ENCODE measurements at regions not wholly inside any gene's neighbourhood (a gene's known extent, or its start where the extent isn't known, plus 50 kb on each side); places are given as distances from the start of the nearest gene placed in this dataset.

DNA sequence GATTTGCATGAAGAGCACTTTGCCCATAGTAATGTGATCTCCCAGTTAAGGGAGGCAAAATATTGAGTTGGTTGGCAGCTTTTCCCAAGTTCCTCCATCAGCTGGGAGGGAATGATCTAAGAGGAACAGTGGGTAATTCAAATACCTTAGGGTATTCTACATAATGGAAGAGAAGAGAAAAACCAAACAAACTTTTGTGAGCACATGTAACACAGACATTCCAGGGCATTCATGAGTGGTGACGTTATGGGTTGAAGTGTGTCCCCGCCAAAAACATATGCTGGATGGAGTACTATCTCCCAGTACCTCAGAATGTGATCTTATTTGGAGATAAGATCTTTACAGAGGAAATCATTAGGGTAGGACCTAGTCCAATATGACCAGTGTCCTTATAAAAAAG lies 220.1 kb downstream of the FOXO1 start:
- DNase-seq (ENCODE audit: low spot score): no peak

- no peak for DNase-seq (ENCODE audit: low spot score)
Measured at GRCh38 chr13:40447857-40448256, 218.6 kb downstream of the FOXO1 start.

GRCh38 chr13:40452038-40452666 lies 214.3 kb downstream of the FOXO1 start:
- no peak for DNase-seq (ENCODE audit: low spot score)

DNA sequence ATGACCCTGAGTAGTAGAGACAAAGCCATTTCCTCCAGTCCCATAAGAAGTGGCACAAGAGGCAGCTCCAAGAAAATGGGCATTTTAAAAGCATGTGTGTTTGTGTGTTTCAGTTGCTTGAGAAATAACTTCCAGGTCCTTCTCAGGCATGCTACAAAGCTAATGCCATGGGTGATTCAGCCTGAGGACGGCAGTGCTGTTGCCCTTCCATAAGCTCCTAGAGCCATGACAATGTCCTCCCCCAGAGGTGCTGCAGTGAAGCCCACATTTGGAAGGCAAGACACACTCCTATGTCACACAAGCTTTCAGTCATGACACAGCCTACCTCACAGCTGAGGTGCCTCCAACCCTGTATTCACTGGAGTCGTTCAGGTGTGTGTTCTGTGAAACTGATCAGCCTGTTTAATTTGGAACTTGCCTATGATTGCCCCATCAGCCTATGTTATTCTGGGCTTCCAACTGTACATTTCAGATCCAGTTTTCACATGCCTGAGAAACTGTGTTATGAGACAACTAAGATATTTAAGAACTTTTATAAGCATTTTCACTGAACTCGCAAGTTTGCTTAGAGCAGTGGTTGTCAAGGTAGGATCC lies 213.6 kb downstream of the FOXO1 start:
- no peak for DNase-seq (ENCODE audit: low spot score)

DNA sequence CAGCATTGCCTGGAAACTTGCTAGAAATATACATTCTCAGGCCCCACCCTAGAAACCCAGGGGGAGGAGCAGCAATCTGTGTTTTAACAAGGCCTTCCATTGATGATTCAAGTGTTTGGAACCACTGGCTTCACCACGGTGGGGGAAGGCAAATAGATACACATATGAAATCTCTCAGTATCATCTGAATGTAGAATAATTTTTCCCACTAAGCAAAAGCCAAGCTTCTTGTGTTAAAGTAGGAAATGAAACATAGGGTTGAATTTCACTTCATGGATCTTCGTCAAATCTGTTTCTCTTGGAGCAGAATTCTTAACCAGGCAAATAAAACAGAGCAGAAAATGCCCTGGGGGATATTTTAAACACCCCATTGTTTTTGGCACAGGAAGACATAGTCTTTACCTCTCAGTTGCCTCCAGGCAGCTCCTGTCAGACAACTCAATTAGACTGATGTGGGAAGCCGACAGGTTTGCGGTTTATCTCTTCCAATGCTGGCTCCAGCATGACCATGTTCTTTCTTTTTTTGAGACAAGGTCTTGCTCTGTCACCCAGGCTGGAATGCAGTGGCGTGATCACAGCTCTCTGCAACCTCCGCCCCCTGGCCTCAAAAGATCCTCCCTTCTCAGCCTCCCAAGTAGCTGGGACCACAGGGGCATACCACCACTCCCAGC lies 213.0 kb downstream of the FOXO1 start:
- peak; percentile 85 for DNase-seq (ENCODE audit: low spot score)

- DNase-seq (ENCODE audit: low spot score): no peak
Measured at GRCh38 chr13:40456397-40456953, 210.0 kb downstream of the FOXO1 start.

GRCh38 chr13:40456979-40457553 lies 209.4 kb downstream of the FOXO1 start:
- DNase-seq (ENCODE audit: low spot score): no peak

- no peak for DNase-seq (ENCODE audit: low spot score)
Measured at GRCh38 chr13:40457929-40458719, 208.3 kb downstream of the FOXO1 start.

- DNase-seq (ENCODE audit: low spot score): no peak
Measured at GRCh38 chr13:40458720-40458990, 207.8 kb downstream of the FOXO1 start.

DNA sequence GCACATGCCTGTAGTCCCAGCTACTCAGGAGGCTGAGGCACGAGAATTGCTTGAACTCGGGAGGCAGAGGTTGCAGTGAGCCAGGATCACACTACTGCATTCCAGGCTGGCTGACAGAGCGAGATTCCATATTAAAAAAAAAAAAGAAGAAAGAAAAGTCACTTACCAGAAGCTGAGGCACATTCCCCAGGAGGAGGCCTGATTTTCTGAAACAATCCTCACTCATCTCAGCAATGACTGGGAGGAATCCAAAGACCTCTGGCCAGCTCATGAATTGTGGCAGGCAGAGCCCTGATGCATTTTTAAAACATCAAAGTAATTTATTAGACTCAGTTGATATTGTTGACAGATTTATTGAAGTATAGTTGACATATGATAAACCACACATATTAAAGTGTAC lies 206.3 kb downstream of the FOXO1 start:
- DNase-seq (ENCODE audit: low spot score): no peak

DNA sequence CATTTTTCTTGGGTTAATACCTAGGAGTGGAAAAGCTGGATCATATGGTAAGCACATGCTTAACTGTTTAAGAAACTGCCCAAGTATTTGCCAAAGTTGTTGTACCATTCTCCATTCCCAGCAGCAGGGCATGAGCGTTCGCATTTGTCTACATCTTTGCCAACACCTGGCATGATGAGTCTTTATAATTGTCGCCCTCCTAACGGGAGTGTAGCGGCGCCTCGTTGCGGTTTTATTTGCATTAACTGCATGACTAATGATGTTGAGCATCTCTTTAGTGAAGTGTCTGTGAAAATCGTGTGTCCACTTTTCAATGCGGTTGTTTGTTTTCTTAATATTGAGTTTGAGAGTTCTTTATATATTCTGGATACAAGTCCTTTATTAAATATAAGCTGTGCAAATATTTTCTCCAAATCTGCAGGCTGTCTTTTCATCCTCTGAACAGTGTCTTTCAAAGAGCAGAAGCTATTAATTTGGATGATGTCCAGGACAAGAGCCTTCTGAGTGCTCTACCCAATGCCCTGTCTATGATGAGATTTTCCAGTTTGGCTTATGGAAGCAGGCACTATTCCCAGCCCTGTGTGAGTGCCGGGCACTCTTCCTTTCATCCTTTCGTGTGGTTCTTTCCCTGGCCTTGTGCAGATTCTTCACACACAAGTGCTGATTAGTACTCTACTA lies 202.0 kb downstream of the FOXO1 start:
- DNase-seq (ENCODE audit: low spot score): no peak

DNA sequence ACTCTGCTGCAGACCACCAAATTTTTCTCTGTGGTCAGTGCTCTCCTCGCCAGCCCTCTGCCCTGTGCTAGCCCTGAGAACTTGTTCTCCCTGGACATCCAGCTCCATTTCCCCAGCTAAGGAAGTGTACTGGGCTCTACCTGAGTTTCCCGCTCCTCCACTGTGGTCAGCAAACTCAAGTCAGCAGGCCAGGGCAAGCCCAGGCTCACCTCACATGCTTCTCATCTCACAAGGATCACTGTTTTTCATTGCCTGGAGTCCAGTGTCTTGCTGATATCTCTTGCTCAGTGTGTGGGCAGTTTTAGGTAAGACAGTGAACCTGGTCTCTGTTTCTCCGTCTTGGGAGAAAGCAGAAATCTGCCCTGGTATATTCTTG lies 201.4 kb downstream of the FOXO1 start:
- no peak for DNase-seq (ENCODE audit: low spot score)

- DNase-seq (ENCODE audit: low spot score): no peak
Measured at GRCh38 chr13:40466272-40466671, 200.2 kb downstream of the FOXO1 start.

DNA sequence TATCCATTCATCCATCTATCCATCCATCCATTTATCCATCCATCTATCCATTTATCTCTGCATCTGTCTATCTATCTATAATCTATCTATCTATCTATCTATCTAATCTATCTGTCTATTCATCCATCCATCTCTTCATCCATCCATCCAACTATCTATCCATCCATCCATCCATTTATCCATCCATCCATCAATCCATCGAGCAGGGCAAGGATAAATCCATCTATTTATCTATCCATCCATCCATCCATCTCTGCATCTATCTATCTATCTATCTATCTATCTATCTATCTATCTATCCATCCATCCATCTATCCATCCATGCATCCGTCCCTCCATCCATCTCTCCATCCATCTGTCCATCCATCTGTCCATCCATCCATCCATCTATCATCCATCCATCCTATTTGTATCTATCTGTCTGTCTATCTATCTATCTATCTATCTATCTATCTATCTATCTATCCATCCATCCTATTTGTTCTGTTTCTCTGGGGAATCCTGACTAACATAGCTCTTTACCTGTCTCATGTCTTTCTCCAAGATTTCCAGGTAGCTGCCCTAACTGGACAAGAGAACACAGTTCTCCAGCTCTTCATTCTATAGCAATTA lies 198.1 kb downstream of the FOXO1 start:
- DNase-seq (ENCODE audit: low spot score): no peak

DNA sequence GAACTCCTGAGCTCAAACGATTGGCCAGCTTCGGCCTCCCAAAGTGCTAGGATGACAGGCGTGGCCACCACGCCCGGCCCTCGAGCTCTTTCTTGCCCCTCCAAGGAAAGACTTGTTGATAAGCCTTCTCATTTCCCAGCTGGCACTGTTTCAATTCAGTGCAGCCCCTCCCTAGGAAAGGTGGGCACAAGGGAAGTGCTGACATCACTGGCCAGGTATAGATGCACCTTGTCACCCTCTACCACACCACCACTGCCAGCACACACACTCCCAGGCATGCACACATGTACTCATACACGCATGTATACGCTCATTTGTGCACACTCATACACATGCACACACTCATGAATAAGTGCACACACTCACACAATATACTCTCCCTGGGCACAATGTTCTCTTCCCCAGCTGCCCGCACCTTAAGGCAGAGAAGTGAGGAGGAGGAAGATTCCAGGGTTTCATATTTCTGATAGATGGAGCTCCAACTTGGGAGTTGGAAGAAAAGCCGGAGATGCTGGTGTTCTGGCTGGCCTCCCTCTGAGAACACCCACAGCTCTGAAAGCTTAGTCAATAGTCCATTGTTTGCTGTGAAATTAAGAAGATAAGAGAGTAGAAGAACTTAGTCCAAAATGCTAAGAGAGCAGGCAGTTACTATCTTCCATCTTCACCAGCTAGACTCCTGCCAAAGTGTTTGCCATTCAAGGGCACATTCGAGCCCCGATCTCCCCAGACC lies 196.7 kb downstream of the FOXO1 start:
- DNase-seq (ENCODE audit: low spot score): no peak

DNA sequence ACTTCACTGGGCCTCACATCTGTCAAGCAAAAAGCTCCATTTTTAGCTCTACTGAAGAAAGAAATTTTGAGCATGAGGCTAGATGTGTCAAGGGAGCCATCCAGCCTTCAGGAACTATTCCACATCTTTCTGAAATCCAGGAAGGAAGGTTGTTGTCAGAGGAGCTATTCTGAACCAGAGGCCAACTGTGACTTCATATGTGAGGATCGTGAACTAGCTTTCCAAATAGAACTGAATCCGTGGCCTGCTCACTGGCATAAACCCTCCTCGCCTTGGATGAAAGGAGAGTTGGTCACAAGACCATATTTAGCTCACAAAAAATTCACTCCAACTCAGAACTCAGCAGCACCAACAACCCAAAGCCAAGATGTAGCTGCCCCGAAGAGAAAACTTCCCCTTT lies 195.8 kb downstream of the FOXO1 start:
- DNase-seq (ENCODE audit: low spot score): no peak

GRCh38 chr13:40471076-40471475 lies 195.4 kb downstream of the FOXO1 start:
- no peak for DNase-seq (ENCODE audit: low spot score)

- DNase-seq (ENCODE audit: low spot score): no peak
Measured at GRCh38 chr13:40471911-40472310, 194.5 kb downstream of the FOXO1 start.

- no peak for DNase-seq (ENCODE audit: low spot score)
Measured at GRCh38 chr13:40472427-40473220, 193.8 kb downstream of the FOXO1 start.

DNA sequence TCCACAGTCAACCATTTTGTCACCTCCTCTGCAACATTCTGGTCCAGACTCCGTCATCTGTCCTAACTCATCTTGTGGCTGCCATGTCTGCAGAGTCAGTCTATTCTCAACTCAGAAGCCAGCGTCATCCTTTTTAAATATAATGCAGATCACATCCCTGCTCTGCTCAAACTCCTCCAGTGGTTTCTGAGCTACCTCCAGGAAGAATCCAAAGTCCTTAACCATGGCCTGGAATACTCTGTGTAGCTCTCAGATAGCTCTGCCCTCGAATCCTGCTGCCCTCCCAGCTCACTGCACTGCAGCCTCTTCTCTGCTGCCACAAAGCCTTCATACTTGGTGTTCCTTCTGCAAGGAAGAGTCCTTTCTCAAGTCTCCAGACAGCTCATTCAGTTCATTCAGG lies 190.8 kb downstream of the FOXO1 start:
- DNase-seq (ENCODE audit: low spot score): no peak
